Astrocyte of the spinal cord (primary cell): ENCODE measurements at regions not wholly inside any gene's neighbourhood (a gene's known extent, or its start where the extent isn't known, plus 50 kb on each side); places are given as distances from the start of the nearest gene placed in this dataset.

Experiments used
- DNase-seq: peaks from one replicate; pipeline ENCODE4 v3.0.0; 2011; ENCODE audit warnings: low read depth, low spot score
- H3K4me3 ChIP-seq: 2 replicates; pipeline ENCODE4 v1.5.1; 2011; ENCODE audit warnings: low read depth, mild to moderate bottlenecking, low read length, moderate library complexity
- CTCF ChIP-seq: IDR thresholded peaks from 2 replicates; pipeline ENCODE4 v1.5.1; 2012; ENCODE audit warnings: low read depth, mild to moderate bottlenecking, low read length, inconsistent platforms
- in situ Hi-C: cut with HindIII; loops from 2 replicates; pipeline ENCODE4 v1.10.0; 2017; ENCODE audit warnings: low sequenced_read_pairs

- peak; percentile 20 for DNase-seq
- in situ Hi-C loops, result no loop called here
- no peak overlapping the region for H3K4me3 ChIP-seq
- no peak for TF ChIP-seq CTCF
Observed at GRCh38 chr10:25076506-25077177, 60.2 kb downstream of the THNSL1 start.

GRCh38 chr10:25078658-25079431, 62.4 kb downstream of the THNSL1 start:
- TF ChIP-seq CTCF, result no peak
- no peak overlapping the region for H3K4me3 ChIP-seq
- in situ Hi-C loops, result no loop called here
- no peak for DNase-seq

- H3K4me3 ChIP-seq, result no peak overlapping the region
- in situ Hi-C loops, result no loop called here
- peak; percentile 93 for DNase-seq
- TF ChIP-seq CTCF, result peak; percentile 92
Observed at GRCh38 chr10:25080880-25081581, 64.6 kb downstream of the THNSL1 start.

- no peak overlapping the region for H3K4me3 ChIP-seq
- no peak for DNase-seq
- in situ Hi-C loops, result no loop called here
- TF ChIP-seq CTCF, result no peak
Observed at GRCh38 chr10:25082276-25083204, 66.1 kb downstream of the THNSL1 start.

GRCh38 chr10:25083546-25084111, 67.2 kb downstream of the THNSL1 start:
- DNase-seq, result no peak
- no peak for TF ChIP-seq CTCF
- H3K4me3 ChIP-seq, result no peak overlapping the region
- in situ Hi-C loops, result no loop called here
